NCI-H128 (cell line): ENCODE measurements at regions not wholly inside any gene's neighbourhood (a gene's known extent, or its start where the extent isn't known, plus 50 kb on each side); places are given as distances from the start of the nearest gene placed in this dataset.

Experiments
- DNase-seq: peaks from one replicate; lab custom pipeline; 2025; ENCODE audit not compliant: unreplicated experiment; lab: John Stamatoyannopoulos, UW

- no peak for DNase-seq
Observed at GRCh38 chr9:550333-550732, 291.2 kb upstream of the DMRT1 start.

- no peak for DNase-seq
Observed at GRCh38 chr9:551986-552929, 289.2 kb upstream of the DMRT1 start.

GRCh38 chr9:555493-555892, 286.0 kb upstream of the DMRT1 start:
- DNase-seq, result no peak

- DNase-seq, result no peak
Observed at GRCh38 chr9:556199-556598, 285.3 kb upstream of the DMRT1 start.

GRCh38 chr9:556675-557074, 284.8 kb upstream of the DMRT1 start:
- DNase-seq, result no peak

- no peak for DNase-seq
Observed at GRCh38 chr9:557601-558201, 283.8 kb upstream of the DMRT1 start.

GRCh38 chr9:561427-561826, 280.1 kb upstream of the DMRT1 start:
- DNase-seq, result no peak

GRCh38 chr9:563200-563599, 278.3 kb upstream of the DMRT1 start:
- DNase-seq, result no peak

- no peak for DNase-seq
Observed at GRCh38 chr9:565528-565927, 276.0 kb upstream of the DMRT1 start.

- DNase-seq, result no peak
Observed at GRCh38 chr9:567128-567746, 274.3 kb upstream of the DMRT1 start.

GRCh38 chr9:567747-568305, 273.7 kb upstream of the DMRT1 start:
- DNase-seq, result no peak

GRCh38 chr9:569296-569695, 272.2 kb upstream of the DMRT1 start:
- no peak for DNase-seq

- DNase-seq, result no peak
Observed at GRCh38 chr9:570187-570586, 271.3 kb upstream of the DMRT1 start.

- no peak for DNase-seq
Observed at GRCh38 chr9:571066-571465, 270.4 kb upstream of the DMRT1 start.

GRCh38 chr9:571741-572140, 269.8 kb upstream of the DMRT1 start:
- no peak for DNase-seq

- DNase-seq, result no peak
Observed at GRCh38 chr9:573691-574410, 267.6 kb upstream of the DMRT1 start.

GRCh38 chr9:575139-575538, 266.4 kb upstream of the DMRT1 start:
- DNase-seq, result no peak

GRCh38 chr9:580652-581342, 260.7 kb upstream of the DMRT1 start:
- no peak for DNase-seq

GRCh38 chr9:581673-582497, 259.6 kb upstream of the DMRT1 start:
- no peak for DNase-seq

GRCh38 chr9:582775-583174, 258.7 kb upstream of the DMRT1 start:
- no peak for DNase-seq
